ENCODE measurements at regions not wholly inside any gene's neighbourhood (a gene's known extent, or its start where the extent isn't known, plus 50 kb on each side); places are given as distances from the start of the nearest gene placed in this dataset.

- H3K4me3 ChIP-seq (ENCODE audit: low read depth in 1 of 2, low read length in 2 of 2): no peak overlapping the region
- H3K9me3 ChIP-seq (ENCODE audit: control insufficient read depth in 1 of 2, low read length in 2 of 2): no peaks in the 10 kb centered on the region
- no peaks in the 10 kb centered on the region for H3K4me1 ChIP-seq (ENCODE audit: control insufficient read depth in 1 of 2, insufficient read depth in 2 of 2, low read length in 2 of 2)
- H3K36me3 ChIP-seq (ENCODE audit: control insufficient read depth in 1 of 2, insufficient read depth in 2 of 2, low read length in 2 of 2): no peaks in the 10 kb centered on the region
- no peak overlapping the region for H3K27ac ChIP-seq (ENCODE audit: low read length)
- H3K27me3 ChIP-seq (ENCODE audit: low read depth, low read length): no peaks in the 10 kb centered on the region
Measured at GRCh38 chr14:97762386-97762785, 965.2 kb downstream of the VRK1 start.

- no peaks in the 10 kb centered on the region for H3K27me3 ChIP-seq (ENCODE audit: low read depth, low read length)
- H3K9me3 ChIP-seq (ENCODE audit: control insufficient read depth in 1 of 2, low read length in 2 of 2): no peaks in the 10 kb centered on the region
- no peak overlapping the region for H3K27ac ChIP-seq (ENCODE audit: low read length)
- H3K4me3 ChIP-seq (ENCODE audit: low read depth in 1 of 2, low read length in 2 of 2): no peak overlapping the region
- no peaks in the 10 kb centered on the region for H3K4me1 ChIP-seq (ENCODE audit: control insufficient read depth in 1 of 2, insufficient read depth in 2 of 2, low read length in 2 of 2)
- H3K36me3 ChIP-seq (ENCODE audit: control insufficient read depth in 1 of 2, insufficient read depth in 2 of 2, low read length in 2 of 2): no peaks in the 10 kb centered on the region
Measured at GRCh38 chr14:97771340-97772045, 974.3 kb downstream of the VRK1 start.

GRCh38 chr14:97773598-97773997, 976.4 kb downstream of the VRK1 start:
- H3K27ac ChIP-seq (ENCODE audit: low read length): no peak overlapping the region
- H3K4me3 ChIP-seq (ENCODE audit: low read depth in 1 of 2, low read length in 2 of 2): no peak overlapping the region
- H3K36me3 ChIP-seq (ENCODE audit: control insufficient read depth in 1 of 2, insufficient read depth in 2 of 2, low read length in 2 of 2): no peaks in the 10 kb centered on the region
- H3K27me3 ChIP-seq (ENCODE audit: low read depth, low read length): no peaks in the 10 kb centered on the region
- H3K9me3 ChIP-seq (ENCODE audit: control insufficient read depth in 1 of 2, low read length in 2 of 2): no peaks in the 10 kb centered on the region
- no peaks in the 10 kb centered on the region for H3K4me1 ChIP-seq (ENCODE audit: control insufficient read depth in 1 of 2, insufficient read depth in 2 of 2, low read length in 2 of 2)

GRCh38 chr14:97776890-97777558, 979.8 kb downstream of the VRK1 start:
- Histone ChIP-seq H3K4me3 (ENCODE audit: low read depth in 1 of 2, low read length in 2 of 2) (no peak overlapping the region), H3K9me3 (ENCODE audit: control insufficient read depth in 1 of 2, low read length in 2 of 2) (no peaks in the 10 kb centered on the region), H3K27me3 (ENCODE audit: low read depth, low read length) (no peaks in the 10 kb centered on the region), H3K36me3 (ENCODE audit: control insufficient read depth in 1 of 2, insufficient read depth in 2 of 2, low read length in 2 of 2) (no peaks in the 10 kb centered on the region), H3K27ac (ENCODE audit: low read length) (no peak overlapping the region), H3K4me1 (ENCODE audit: control insufficient read depth in 1 of 2, insufficient read depth in 2 of 2, low read length in 2 of 2) (no peaks in the 10 kb centered on the region)

GRCh38 chr14:97777622-97778355, 980.6 kb downstream of the VRK1 start:
- no peaks in the 10 kb centered on the region for H3K27me3 ChIP-seq (ENCODE audit: low read depth, low read length)
- H3K4me3 ChIP-seq (ENCODE audit: low read depth in 1 of 2, low read length in 2 of 2): no peak overlapping the region
- no peaks in the 10 kb centered on the region for H3K4me1 ChIP-seq (ENCODE audit: control insufficient read depth in 1 of 2, insufficient read depth in 2 of 2, low read length in 2 of 2)
- H3K36me3 ChIP-seq (ENCODE audit: control insufficient read depth in 1 of 2, insufficient read depth in 2 of 2, low read length in 2 of 2): no peaks in the 10 kb centered on the region
- H3K9me3 ChIP-seq (ENCODE audit: control insufficient read depth in 1 of 2, low read length in 2 of 2): no peaks in the 10 kb centered on the region
- no peak overlapping the region for H3K27ac ChIP-seq (ENCODE audit: low read length)

GRCh38 chr14:97779140-97779539, 982.0 kb downstream of the VRK1 start:
- Histone ChIP-seq H3K4me3 (ENCODE audit: low read depth in 1 of 2, low read length in 2 of 2) (no peak overlapping the region), H3K27me3 (ENCODE audit: low read depth, low read length) (no peaks in the 10 kb centered on the region)

GRCh38 chr14:97780804-97781203, 983.6 kb downstream of the VRK1 start:
- Histone ChIP-seq H3K27me3 (ENCODE audit: low read depth, low read length) (no peaks in the 10 kb centered on the region), H3K9me3 (ENCODE audit: control insufficient read depth in 1 of 2, low read length in 2 of 2) (no peaks in the 10 kb centered on the region), H3K36me3 (ENCODE audit: control insufficient read depth in 1 of 2, insufficient read depth in 2 of 2, low read length in 2 of 2) (no peaks in the 10 kb centered on the region), H3K4me3 (ENCODE audit: low read depth in 1 of 2, low read length in 2 of 2) (no peak overlapping the region), H3K27ac (ENCODE audit: low read length) (no peak overlapping the region), H3K4me1 (ENCODE audit: control insufficient read depth in 1 of 2, insufficient read depth in 2 of 2, low read length in 2 of 2) (no peaks in the 10 kb centered on the region)

More at GRCh38 chr14:97779140-97779539, 982.0 kb downstream of the VRK1 start:
- H3K4me1 ChIP-seq (ENCODE audit: control insufficient read depth in 1 of 2, insufficient read depth in 2 of 2, low read length in 2 of 2): no peaks in the 10 kb centered on the region
- H3K36me3 ChIP-seq (ENCODE audit: control insufficient read depth in 1 of 2, insufficient read depth in 2 of 2, low read length in 2 of 2): no peaks in the 10 kb centered on the region
- H3K9me3 ChIP-seq (ENCODE audit: control insufficient read depth in 1 of 2, low read length in 2 of 2): no peaks in the 10 kb centered on the region
- H3K27ac ChIP-seq (ENCODE audit: low read length): no peak overlapping the region

- Histone ChIP-seq H3K36me3 (ENCODE audit: control insufficient read depth in 1 of 2, insufficient read depth in 2 of 2, low read length in 2 of 2) (no peaks in the 10 kb centered on the region), H3K27ac (ENCODE audit: low read length) (no peak overlapping the region), H3K9me3 (ENCODE audit: control insufficient read depth in 1 of 2, low read length in 2 of 2) (no peaks in the 10 kb centered on the region), H3K4me1 (ENCODE audit: control insufficient read depth in 1 of 2, insufficient read depth in 2 of 2, low read length in 2 of 2) (no peaks in the 10 kb centered on the region), H3K27me3 (ENCODE audit: low read depth, low read length) (no peaks in the 10 kb centered on the region), H3K4me3 (ENCODE audit: low read depth in 1 of 2, low read length in 2 of 2) (no peak overlapping the region)
Measured at GRCh38 chr14:97781961-97782360, 984.8 kb downstream of the VRK1 start.

- no peaks in the 10 kb centered on the region for H3K9me3 ChIP-seq (ENCODE audit: control insufficient read depth in 1 of 2, low read length in 2 of 2)
- no peak overlapping the region for H3K27ac ChIP-seq (ENCODE audit: low read length)
- no peaks in the 10 kb centered on the region for H3K4me1 ChIP-seq (ENCODE audit: control insufficient read depth in 1 of 2, insufficient read depth in 2 of 2, low read length in 2 of 2)
- no peak overlapping the region for H3K4me3 ChIP-seq (ENCODE audit: low read depth in 1 of 2, low read length in 2 of 2)
- H3K27me3 ChIP-seq (ENCODE audit: low read depth, low read length): no peaks in the 10 kb centered on the region
- no peaks in the 10 kb centered on the region for H3K36me3 ChIP-seq (ENCODE audit: control insufficient read depth in 1 of 2, insufficient read depth in 2 of 2, low read length in 2 of 2)
Measured at GRCh38 chr14:97782871-97783414, 985.8 kb downstream of the VRK1 start.

- Histone ChIP-seq H3K27me3 (ENCODE audit: low read depth, low read length) (no peaks in the 10 kb centered on the region), H3K27ac (ENCODE audit: low read length) (no peak overlapping the region), H3K4me3 (ENCODE audit: low read depth in 1 of 2, low read length in 2 of 2) (no peak overlapping the region), H3K4me1 (ENCODE audit: control insufficient read depth in 1 of 2, insufficient read depth in 2 of 2, low read length in 2 of 2) (no peaks in the 10 kb centered on the region), H3K36me3 (ENCODE audit: control insufficient read depth in 1 of 2, insufficient read depth in 2 of 2, low read length in 2 of 2) (no peaks in the 10 kb centered on the region), H3K9me3 (ENCODE audit: control insufficient read depth in 1 of 2, low read length in 2 of 2) (no peaks in the 10 kb centered on the region)
Measured at GRCh38 chr14:97785495-97785894, 988.3 kb downstream of the VRK1 start.

GRCh38 chr14:97788364-97788763, 991.2 kb downstream of the VRK1 start:
- no peaks in the 10 kb centered on the region for H3K27me3 ChIP-seq (ENCODE audit: low read depth, low read length)
- no peaks in the 10 kb centered on the region for H3K4me1 ChIP-seq (ENCODE audit: control insufficient read depth in 1 of 2, insufficient read depth in 2 of 2, low read length in 2 of 2)
- H3K36me3 ChIP-seq (ENCODE audit: control insufficient read depth in 1 of 2, insufficient read depth in 2 of 2, low read length in 2 of 2): no peaks in the 10 kb centered on the region
- H3K4me3 ChIP-seq (ENCODE audit: low read depth in 1 of 2, low read length in 2 of 2): no peak overlapping the region
- H3K9me3 ChIP-seq (ENCODE audit: control insufficient read depth in 1 of 2, low read length in 2 of 2): no peaks in the 10 kb centered on the region
- no peak overlapping the region for H3K27ac ChIP-seq (ENCODE audit: low read length)

Measured in muscle layer of duodenum (tissue), 2 donors.